Heart right ventricle (tissue), 16 donors: ENCODE measurements at regions not wholly inside any gene's neighbourhood (a gene's known extent, or its start where the extent isn't known, plus 50 kb on each side); places are given as distances from the start of the nearest gene placed in this dataset.

Source experiments
- ATAC-seq, 8 donors: fragments of 200-7000 bp; cut with Tn5 transposase; one replicate each; pipeline ENCODE4 v1.9.1; 2020; ENCODE audit warnings: mild to moderate bottlenecking in 8 of 8, moderate library complexity in 8 of 8, moderate number of reproducible peaks in 1 of 8
- DNase-seq, 2 donors: peaks; one replicate each; pipeline ENCODE4 v3.0.0-alpha.2; 2020
- H3K27ac ChIP-seq, 10 donors: fragments of 200-600 bp; sonication (generic) in 2 of 10; one replicate each; pipeline versions ENCODE4 v1.5.0 to v1.8.0; 2020 to 2022; ENCODE audit warnings: mild to moderate bottlenecking in 3 of 10
- H3K27me3 ChIP-seq, 7 donors: fragments of 200-600 bp; one replicate each; pipeline ENCODE4 v1.8.0; 2021 to 2022; ENCODE audit warnings: mild to moderate bottlenecking in 2 of 7
- H3K36me3 ChIP-seq, 9 donors: fragments of 200-600 bp; sonication (generic) in 1 of 9; one replicate each; pipeline versions ENCODE4 v1.5.0 to v1.8.0; 2020 to 2022; ENCODE audit warnings: mild to moderate bottlenecking in 2 of 9
- H3K4me1 ChIP-seq, 9 donors: fragments of 200-600 bp; sonication (generic) in 1 of 9; one replicate each; pipeline versions ENCODE4 v1.5.0 to v1.8.0; 2020 to 2022; ENCODE audit warnings: mild to moderate bottlenecking in 4 of 9
- H3K4me3 ChIP-seq, 10 donors: fragments of 200-600 bp; sonication (generic) in 2 of 10; one replicate each; pipeline versions ENCODE4 v1.5.0 to v1.8.0; 2020 to 2022; ENCODE audit warnings: mild to moderate bottlenecking in 7 of 10, moderate library complexity in 2 of 10
- H3K9me3 ChIP-seq, 11 donors: fragments of 200-600 bp in 10 of 11; sonication (generic) in 2 of 11; one replicate each; pipeline versions ENCODE4 v1.5.0 to v1.8.0; 2013 to 2022; ENCODE audit warnings: mild to moderate bottlenecking in 2 of 11, control low read depth in 1 of 11, moderate library complexity in 1 of 11
- CTCF ChIP-seq, 9 donors: fragments of 200-600 bp; sonication (generic) in 2 of 9; IDR thresholded peaks; one replicate each; pipeline versions ENCODE4 v1.5.0 to v1.8.0; 2021 to 2022; ENCODE audit warnings: antibody characterized with exemption in 9 of 9, mild to moderate bottlenecking in 5 of 9, moderate library complexity in 1 of 9
- WGBS, 2 donors: extraction: QIAGEN DNeasy Blood & Tissue Kit; methylation state at CpG; one replicate each; pipeline ENCODE4 v1.1.7; 2013; ENCODE audit warnings: inconsistent platforms in 1 of 2; 5-methylcytosine and 5-hydroxymethylcytosine counted together
- intact Hi-C, 10 donors: fragments of 100-400 bp; cut with DNase I; formaldehyde crosslinking; loops; one replicate each; pipeline versions ENCODE4 v1.11.1 to v1.14.2; 2022
- donor health status: Arrhythmogenic right ventricular cardiomyopathy.
- donor health status: ischemic (EF 13 %, LVEDD 7.1; RV severe dilation, severe dysfunction).
- donor health status: healthy with polysubstance abuse.
- donor health status: DM: no; HTN: yes; CAD: no.
- donor health status: DM: no; HTN: no; CAD: no.
- donor health status: ischemic (EF 25% LVEDD 6.9; RV normal size, moderate dysfunction).
- donor health status: ischemic (EF 25% LVEDD 5.7; RV mildly dilated, moderate dysfunction).
- donor health status: healthy.
- donor health status: DM: yes; HTN: yes; CAD: no.
- donor health status: Ischemic cardiomyopathy.
- donor health status: ischemic (EF 35%, LVEDD 5.7; RV mildly dilated, moderate dysfunction).
- donor health status: nonischemic (EF 11% LVEDD 7.7; RV severe dilation, severe dysfunction).
- donor health status: DM: yes; HTN: yes; CAD: no.
- donor health status: PGD.
- donor health status: ischemic (EF 29% LVEDD 5.4; RV normal size, mild dysfunction).
- donor health status: nonischemic (EF 23%, LVEDD 6.1; RV moderate dilation, normal function).

GRCh38 chr7:131095346-131095745 lies 232.3 kb upstream of the MKLN1 start:
- Histone ChIP-seq H3K9me3 (no peaks in the 10 kb centered on the region), H3K36me3 (peaks cover 0 to 46% (median 3%) of the 10 kb centered on the region in 9 donors), H3K4me1 (peaks cover 5 to 98% (median 78%) of the 10 kb centered on the region in 9 donors), H3K27me3 (no peaks in the 10 kb centered on the region), H3K27ac (no peak overlapping the region), H3K4me3 (no peak overlapping the region)
- WGBS, 2 donors = 81 to 85% methylated on average over 7 of the region's 7 CpGs
- ATAC-seq (no peak), DNase-seq (no peak)
- intact Hi-C loops = no loop called here
- TF ChIP-seq CTCF (IDR thresholded peaks at IDR 0.05) = no peak

GRCh38 chr7:131096267-131096927 lies 231.3 kb upstream of the MKLN1 start:
- intact Hi-C loops = no loop called here
- no peak for TF ChIP-seq CTCF (IDR thresholded peaks at IDR 0.05)
- Histone ChIP-seq H3K9me3 (no peaks in the 10 kb centered on the region), H3K36me3 (peaks cover 0 to 52% (median 3%) of the 10 kb centered on the region in 9 donors), H3K4me3 (no peak overlapping the region), H3K27ac (peak overlapping the region in 1 of 10 donors; percentile 1), H3K27me3 (no peaks in the 10 kb centered on the region), H3K4me1 (peaks cover 5 to 98% (median 78%) of the 10 kb centered on the region in 9 donors)
- WGBS, 2 donors = 74 to 86% methylated on average over 7 of the region's 7 CpGs
- DNase-seq (no peak), ATAC-seq (no peak)

- peak overlapping the region in 1 of 10 donors; percentile 33 for H3K27ac ChIP-seq
- H3K27me3 ChIP-seq = no peaks in the 10 kb centered on the region
- no peaks in the 10 kb centered on the region for H3K9me3 ChIP-seq
- intact Hi-C loops = no loop called here
- peaks cover 0 to 64% (median 3%) of the 10 kb centered on the region in 9 donors for H3K36me3 ChIP-seq
- 83 to 84% methylated on average over 13 of the region's 13 CpGs for WGBS, 2 donors
- H3K4me1 ChIP-seq = peaks cover 5 to 98% (median 75%) of the 10 kb centered on the region in 9 donors
- H3K4me3 ChIP-seq = no peak overlapping the region
- ATAC-seq (no peak), DNase-seq (no peak)
- TF ChIP-seq CTCF (IDR thresholded peaks at IDR 0.05) = no peak
Observed at GRCh38 chr7:131097662-131098376, 229.9 kb upstream of the MKLN1 start.

- intact Hi-C loops = no loop called here
- Histone ChIP-seq H3K27ac (no peak overlapping the region), H3K9me3 (no peaks in the 10 kb centered on the region), H3K4me1 (peaks cover 5 to 98% (median 78%) of the 10 kb centered on the region in 9 donors), H3K4me3 (no peak overlapping the region), H3K27me3 (no peaks in the 10 kb centered on the region), H3K36me3 (peaks cover 0 to 65% (median 3%) of the 10 kb centered on the region in 9 donors)
- no peak for TF ChIP-seq CTCF (IDR thresholded peaks at IDR 0.05)
- WGBS, 2 donors = 80 to 81% methylated on average over 3 of the region's 3 CpGs
- no peak for DNase-seq
- ATAC-seq = no peak
Observed at GRCh38 chr7:131098527-131098926, 229.1 kb upstream of the MKLN1 start.
